Fibroblast of skin of scalp (primary cell): ENCODE measurements at regions not wholly inside any gene's neighbourhood (a gene's known extent, or its start where the extent isn't known, plus 50 kb on each side); places are given as distances from the start of the nearest gene placed in this dataset.
"Not testable (repeated sequence)": the region's sequence is repeated elsewhere in the genome, so short reads cannot be mapped to it uniquely, and the experiment has no call there.

Source experiments
- DNase-seq: peaks from one replicate; pipeline ENCODE4 v3.0.0-alpha.2; 2013

GRCh38 chrX:99078301-99078700, 1331.8 kb downstream of the PCDH19 start:
- DNase-seq, result no peak

GRCh38 chrX:99077099-99077498, 1333.0 kb downstream of the PCDH19 start:
- DNase-seq, result no peak

- no peak for DNase-seq
Observed at GRCh38 chrX:99073551-99073950, 1336.5 kb downstream of the PCDH19 start.

- no peak for DNase-seq
Observed at GRCh38 chrX:99051639-99052038, 1358.4 kb downstream of the PCDH19 start.

GRCh38 chrX:99033226-99033901, 1376.7 kb downstream of the PCDH19 start:
- no peak for DNase-seq

- DNase-seq, result no peak
Observed at GRCh38 chrX:99010957-99011356, 1399.1 kb downstream of the PCDH19 start.

- DNase-seq, result no peak
Observed at GRCh38 chrX:99001286-99001685, 1408.8 kb downstream of the PCDH19 start.

- DNase-seq, result no peak
Observed at GRCh38 chrX:98962996-98963395, 1447.1 kb downstream of the PCDH19 start.

- DNase-seq, result no peak
Observed at GRCh38 chrX:98956014-98956413, 1454.1 kb downstream of the PCDH19 start.

- DNase-seq, result no peak
Observed at GRCh38 chrX:98939456-98939855, 1470.6 kb downstream of the PCDH19 start.

- no peak for DNase-seq
Observed at GRCh38 chrX:98931216-98931615, 1478.9 kb downstream of the PCDH19 start.

- no peak for DNase-seq
Observed at GRCh38 chrX:98924511-98924910, 1485.6 kb downstream of the PCDH19 start.

- DNase-seq, result no peak
Observed at GRCh38 chrX:98897191-98897590, 1512.9 kb downstream of the PCDH19 start.

- DNase-seq, result not testable (repeated sequence)
Observed at GRCh38 chrX:98850639-98851038, 1559.4 kb downstream of the PCDH19 start.
